ENCODE measurements at regions not wholly inside any gene's neighbourhood (a gene's known extent, or its start where the extent isn't known, plus 50 kb on each side); places are given as distances from the start of the nearest gene placed in this dataset.

DNA sequence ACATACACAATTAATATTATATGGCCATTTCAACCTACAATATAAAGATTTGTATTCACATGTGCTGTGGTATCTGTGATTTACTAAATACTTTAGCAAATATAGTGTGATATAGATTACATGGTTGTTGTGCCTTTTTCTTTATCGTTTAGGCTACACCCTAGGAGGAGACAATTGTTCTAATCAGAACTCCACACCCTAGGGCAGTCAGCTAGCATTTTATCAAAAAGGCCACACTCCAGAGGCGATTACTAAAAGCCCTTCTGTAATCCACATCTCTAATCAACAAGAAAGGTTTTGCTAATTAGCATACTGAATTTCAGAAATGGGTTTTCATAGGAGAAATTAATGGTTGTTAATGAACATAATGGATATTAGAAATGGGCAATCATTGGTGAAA, 319.5 kb upstream of the NOCT start:
- TF ChIP-seq ARNT (IDR thresholded peaks at IDR 0.05), result no peak
- TF ChIP-seq BHLHE40 (IDR thresholded peaks at IDR 0.05; ENCODE audit: borderline replicate concordance), result no peak
- TF ChIP-seq ELF4 (IDR thresholded peaks at IDR 0.05), result no peak
- TF ChIP-seq SUZ12 (IDR thresholded peaks at IDR 0.05), result no peak
- no peak for TF ChIP-seq TARDBP (IDR thresholded peaks at IDR 0.05)
- no peak for TF ChIP-seq SP1 (IDR thresholded peaks at IDR 0.05)
- no peak for TF ChIP-seq FOXA1 (IDR thresholded peaks at IDR 0.05)
- no peak for TF ChIP-seq LEF1 (IDR thresholded peaks at IDR 0.05; ENCODE audit: borderline replicate concordance)
- no peak for TF ChIP-seq FOXK2 (IDR thresholded peaks at IDR 0.05)
- no peak for TF ChIP-seq FOXM1 (IDR thresholded peaks at IDR 0.05; ENCODE audit: borderline replicate concordance)
- no peak for TF ChIP-seq ZNF384 (IDR thresholded peaks at IDR 0.05)
- no peak for TF ChIP-seq L3MBTL2 (conservative IDR thresholded peaks at IDR 0.05)

Data from HEK293T (cell line).